ENCODE measurements at regions not wholly inside any gene's neighbourhood (a gene's known extent, or its start where the extent isn't known, plus 50 kb on each side); places are given as distances from the start of the nearest gene placed in this dataset.

- POLR2A ChIA-PET = no interaction called here
- 46% methylated on average over 4 of the region's 4 CpGs for WGBS (ENCODE audit: missing lambda C conversion rate)
- H3K9me3 ChIP-seq = peaks cover 5% of the 10 kb centered on the region; the same call in 1 of the 3 replicates
- no peak for ATAC-seq
- TF ChIP-seq POLR2AphosphoS2 (conservative IDR thresholded peaks at IDR 0.05; ENCODE audit: low read length) (no peak), FOSL2 (IDR thresholded peaks at IDR 0.05) (no peak), FOSL2 (CRISPR knock-in tag; IDR thresholded peaks at IDR 0.05) (no peak), HOXB5 (CRISPR knock-in tag; IDR thresholded peaks at IDR 0.05) (no peak), HMGXB4 (CRISPR knock-in tag; IDR thresholded peaks at IDR 0.05; ENCODE audit: borderline replicate concordance) (no peak), RNF2 (IDR thresholded peaks at IDR 0.05; ENCODE audit: borderline replicate concordance, low read depth) (no peak), FOXS1 (CRISPR knock-in tag; IDR thresholded peaks at IDR 0.05) (no peak), NPAS2 (CRISPR knock-in tag; IDR thresholded peaks at IDR 0.05; ENCODE audit: borderline replicate concordance) (no peak), SREBF2 (IDR thresholded peaks at IDR 0.05) (no peak), CEBPB (IDR thresholded peaks at IDR 0.05) (no peak), CHD4 (IDR thresholded peaks at IDR 0.05; ENCODE audit: borderline replicate concordance) (no peak), HEYL (CRISPR knock-in tag; IDR thresholded peaks at IDR 0.05) (no peak), HES2 (IDR thresholded peaks at IDR 0.05) (no peak), CBX2 (IDR thresholded peaks at IDR 0.05; ENCODE audit: borderline replicate concordance, low read depth) (no peak), HDAC2 (IDR thresholded peaks at IDR 0.05) (no peak), EP300 (IDR thresholded peaks at IDR 0.05) (no peak), NR3C1 (IDR thresholded peaks at IDR 0.05) (no peak), JUNB (IDR thresholded peaks at IDR 0.05) (no peak)
- no peak overlapping the region for H3K4me2 ChIP-seq
- H3K27ac ChIP-seq = no peak overlapping the region
- CTCF ChIA-PET = no interaction called here
- no peaks in the 10 kb centered on the region for H3K4me1 ChIP-seq
- no peak overlapping the region for H3K4me3 ChIP-seq
- no peak for FAIRE-seq
- no peak for DNase-seq (ENCODE audit: low read depth in 1 of 2, low spot score in 1 of 2)
These were observed 409.9 kb upstream of the SHH start for GRCh38 chr7:156222151-156222550.

GRCh38 chr7:156220701-156221100 is 408.4 kb upstream of the SHH start:
- POLR2A ChIA-PET = no interaction called here
- Histone ChIP-seq H3K27ac (no peak overlapping the region), H3K4me3 (no peak overlapping the region), H3K4me2 (no peak overlapping the region), H3K9me3 (peaks cover 5% of the 10 kb centered on the region; the same call in 1 of the 3 replicates), H3K4me1 (no peaks in the 10 kb centered on the region)
- DNase-seq (ENCODE audit: low read depth in 1 of 2, low spot score in 1 of 2) = no peak
- ATAC-seq = no peak
- no peak for FAIRE-seq
- CTCF ChIA-PET = no interaction called here
- 47% methylated on average over 10 of the region's 10 CpGs for WGBS (ENCODE audit: missing lambda C conversion rate)
- TF ChIP-seq RNF2 (IDR thresholded peaks at IDR 0.05; ENCODE audit: borderline replicate concordance, low read depth) (no peak), EHMT2 (IDR thresholded peaks at IDR 0.05; ENCODE audit: low read depth) (no peak), FOSB (CRISPR knock-in tag; IDR thresholded peaks at IDR 0.05) (no peak), CTCF (IDR thresholded peaks at IDR 0.05) (no peak), HEYL (CRISPR knock-in tag; IDR thresholded peaks at IDR 0.05) (no peak), ELK1 (IDR thresholded peaks at IDR 0.05; ENCODE audit: low read depth, low read length) (no peak), USF2 (IDR thresholded peaks at IDR 0.05) (no peak), E2F6 (IDR thresholded peaks at IDR 0.05; ENCODE audit: borderline replicate concordance, low read depth) (no peak), HOXA7 (CRISPR knock-in tag; IDR thresholded peaks at IDR 0.05) (no peak), CBX8 (IDR thresholded peaks at IDR 0.05) (no peak), RCOR1 (IDR thresholded peaks at IDR 0.05; ENCODE audit: low read depth, low read length) (no peak), CHD2 (IDR thresholded peaks at IDR 0.05; ENCODE audit: low read length, partially characterized antibody) (no peak), HES2 (IDR thresholded peaks at IDR 0.05) (no peak), KDM5A (IDR thresholded peaks at IDR 0.05) (no peak), SMC3 (IDR thresholded peaks at IDR 0.05) (no peak), NFE2L2 (conservative IDR thresholded peaks at IDR 0.05; ENCODE audit: low read length) (no peak), RFX5 (IDR thresholded peaks at IDR 0.05) (no peak)
